ENCODE measurements at regions not wholly inside any gene's neighbourhood (a gene's known extent, or its start where the extent isn't known, plus 50 kb on each side); places are given as distances from the start of the nearest gene placed in this dataset.

- H3K4me1 Mint-ChIP-seq: no peaks in the 10 kb centered on the region
- Histone ChIP-seq H3K9ac (ENCODE audit: insufficient read depth, low read length, poor library complexity, severe bottlenecking) (no peak overlapping the region), H3K79me2 (ENCODE audit: insufficient read depth, low read length) (no peaks in the 10 kb centered on the region), H3K27ac (ENCODE audit: low read depth in 1 of 2, low read length in 2 of 2) (no peak overlapping the region), H3K9me3 (replicated peaks in 1 of 2; ENCODE audit: control insufficient read depth in 1 of 2, insufficient read depth in 1 of 2, low read length in 2 of 2) (peaks cover under 1% of the 10 kb centered on the region in 2 donors), H2AFZ (ENCODE audit: insufficient read depth, low read depth, low read length, poor library complexity, severe bottlenecking) (no peak overlapping the region), H3K36me3 (replicated peaks in 1 of 2; ENCODE audit: control insufficient read depth in 1 of 2, insufficient read depth in 2 of 2, low read length in 2 of 2) (no peaks in the 10 kb centered on the region), H3K4me2 (replicated peaks; ENCODE audit: extremely low read depth, low read length, poor library complexity, severe bottlenecking) (no peak overlapping the region), H3K27me3 (ENCODE audit: control insufficient read depth in 2 of 2, insufficient read depth in 2 of 2, low read length in 2 of 2) (no peaks in the 10 kb centered on the region), H3K4me3 (replicated peaks in 1 of 3; ENCODE audit: low read depth in 2 of 3, low read length in 3 of 3) (no peak overlapping the region), H3K4me1 (ENCODE audit: control insufficient read depth in 1 of 2, insufficient read depth in 2 of 2, low read length in 2 of 2) (no peaks in the 10 kb centered on the region), H4K20me1 (ENCODE audit: insufficient read depth, low read length) (no peaks in the 10 kb centered on the region)
- no peaks in the 10 kb centered on the region for H3K27me3 Mint-ChIP-seq (ENCODE audit: low read depth in 3 of 3)
- no peak overlapping the region for H3K27ac Mint-ChIP-seq
- H3K36me3 Mint-ChIP-seq: no peaks in the 10 kb centered on the region
- no peak overlapping the region for H3K4me3 Mint-ChIP-seq
- DNase-seq: no peak
- peaks cover 1 to 15% (median 10%) of the 10 kb centered on the region in 7 donors for H3K9me3 Mint-ChIP-seq
- no peak for TF ChIP-seq CTCF (IDR thresholded peaks at IDR 0.05)
- intact Hi-C loops (cut with micrococcal nuclease): no loop called here
Observed at GRCh38 chr11:106389101-106389500, 311.6 kb downstream of the AASDHPPT start.

GRCh38 chr11:106390078-106390477 lies 312.6 kb downstream of the AASDHPPT start:
- Histone ChIP-seq H3K27ac (ENCODE audit: low read depth in 1 of 2, low read length in 2 of 2) (no peak overlapping the region), H3K4me1 (ENCODE audit: control insufficient read depth in 1 of 2, insufficient read depth in 2 of 2, low read length in 2 of 2) (no peaks in the 10 kb centered on the region), H4K20me1 (ENCODE audit: insufficient read depth, low read length) (no peaks in the 10 kb centered on the region), H3K9ac (ENCODE audit: insufficient read depth, low read length, poor library complexity, severe bottlenecking) (no peak overlapping the region), H3K79me2 (ENCODE audit: insufficient read depth, low read length) (no peaks in the 10 kb centered on the region), H3K9me3 (replicated peaks in 1 of 2; ENCODE audit: control insufficient read depth in 1 of 2, insufficient read depth in 1 of 2, low read length in 2 of 2) (peaks cover 8 to 10% of the 10 kb centered on the region in 2 donors), H3K27me3 (ENCODE audit: control insufficient read depth in 2 of 2, insufficient read depth in 2 of 2, low read length in 2 of 2) (no peaks in the 10 kb centered on the region), H3K4me2 (replicated peaks; ENCODE audit: extremely low read depth, low read length, poor library complexity, severe bottlenecking) (no peak overlapping the region), H2AFZ (ENCODE audit: insufficient read depth, low read depth, low read length, poor library complexity, severe bottlenecking) (no peak overlapping the region), H3K4me3 (replicated peaks in 1 of 3; ENCODE audit: low read depth in 2 of 3, low read length in 3 of 3) (no peak overlapping the region), H3K36me3 (replicated peaks in 1 of 2; ENCODE audit: control insufficient read depth in 1 of 2, insufficient read depth in 2 of 2, low read length in 2 of 2) (no peaks in the 10 kb centered on the region)
- Mint-ChIP-seq H3K27ac (no peak overlapping the region), H3K9me3 (peaks cover 0 to 18% (median 10%) of the 10 kb centered on the region in 7 donors), H3K4me3 (no peak overlapping the region), H3K4me1 (no peaks in the 10 kb centered on the region), H3K27me3 (ENCODE audit: low read depth in 3 of 3) (peaks cover 0 to 1% (median 0%) of the 10 kb centered on the region in 3 donors), H3K36me3 (no peaks in the 10 kb centered on the region)
- WGBS (ENCODE audit: insufficient coverage): 84% methylated on average over 2 of the region's 3 CpGs
- no peak for TF ChIP-seq CTCF (IDR thresholded peaks at IDR 0.05)
- no peak for DNase-seq
- intact Hi-C loops (cut with micrococcal nuclease): no loop called here
